H1 (cell line): ENCODE measurements at regions not wholly inside any gene's neighbourhood (a gene's known extent, or its start where the extent isn't known, plus 50 kb on each side); places are given as distances from the start of the nearest gene placed in this dataset.

ENCODE experiments used
- E2F6 ChIP-seq: IDR thresholded peaks from 2 replicates; pipeline ENCODE4 v1.6.1; 2012; ENCODE audit warnings: inconsistent platforms
- GTF2F1 ChIP-seq: IDR thresholded peaks from 2 replicates; pipeline ENCODE4 v1.6.1; 2012; ENCODE audit warnings: low read depth, low read length, improper control_type of control experiment, borderline replicate concordance
- NANOG ChIP-seq: IDR thresholded peaks from 2 replicates; pipeline ENCODE4 v1.6.1; 2011; ENCODE audit warnings: low read length, low read depth, mild to moderate bottlenecking, inconsistent platforms; ENCODE audit not compliant: insufficient read depth, poor library complexity, severe bottlenecking
- NRF1 ChIP-seq: IDR thresholded peaks from 2 replicates; pipeline ENCODE4 v1.6.1; 2011; ENCODE audit warnings: mild to moderate bottlenecking, low read depth, low read length, improper control_type of control experiment
- RXRA ChIP-seq: IDR thresholded peaks from 2 replicates; pipeline ENCODE4 v1.6.1; 2011; ENCODE audit warnings: low read depth, mild to moderate bottlenecking, low read length, moderate library complexity; ENCODE audit not compliant: insufficient read depth
- SIN3A ChIP-seq, 2 experiments: IDR thresholded peaks in 1 of 2; conservative IDR thresholded peaks in 1 of 2; 2 replicates each; pipeline ENCODE4 v1.6.1; 2011 to 2012; ENCODE audit warnings: low read length in 2 of 2, improper control_type of control experiment in 1 of 2, low read depth in 1 of 2, mild to moderate bottlenecking in 1 of 2
- SP4 ChIP-seq: IDR thresholded peaks from 2 replicates; pipeline ENCODE4 v1.6.1; 2012; ENCODE audit warnings: low read length, inconsistent platforms
- SUZ12 ChIP-seq: fragments of 200-600 bp; sonication (generic); IDR thresholded peaks from 2 replicates; pipeline ENCODE4 v1.6.1; 2012; ENCODE audit warnings: mild to moderate bottlenecking, inconsistent platforms, low read length, moderate library complexity, mixed read lengths
- TAF1 ChIP-seq: IDR thresholded peaks from 2 replicates; pipeline ENCODE4 v1.6.1; 2011; ENCODE audit warnings: mild to moderate bottlenecking, low read depth, low read length
- TF ChIP-seq, protein P1 (sequence below): fragments of 300-600 bp; sonication (generic); IDR thresholded peaks from 2 replicates; pipeline ENCODE4 v1.7.1; 2012; ENCODE audit warnings: low read length, moderate library complexity, mild to moderate bottlenecking, inconsistent platforms; ENCODE audit not compliant: insufficient replicate concordance
- TF ChIP-seq, protein P2 (sequence below): IDR thresholded peaks from 2 replicates; pipeline ENCODE4 v1.6.1; 2011; ENCODE audit warnings: low read depth, mild to moderate bottlenecking, low read length; ENCODE audit not compliant: insufficient read depth

DNA sequence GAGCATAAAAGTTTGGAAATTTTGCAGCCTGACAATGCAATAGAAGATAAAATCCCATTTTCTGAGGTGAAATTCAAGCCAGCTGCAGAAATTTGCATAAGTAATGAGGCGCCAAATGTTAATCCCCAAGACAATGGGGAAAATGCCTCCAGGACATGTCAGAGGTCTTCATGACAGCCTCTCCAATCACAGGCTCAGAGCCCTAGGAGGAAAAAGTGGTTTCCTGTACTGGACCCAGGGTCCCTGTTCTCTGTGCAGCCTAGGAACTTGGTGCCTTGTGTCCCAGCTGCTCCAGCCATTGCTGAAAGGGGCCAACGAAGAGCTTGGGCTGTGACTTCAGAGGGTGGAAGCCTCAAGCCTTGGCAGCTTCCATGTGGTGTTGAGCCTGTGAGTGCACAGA is 1218.1 kb downstream of the GALC start (continued):
- TF ChIP-seq, protein P1, sequence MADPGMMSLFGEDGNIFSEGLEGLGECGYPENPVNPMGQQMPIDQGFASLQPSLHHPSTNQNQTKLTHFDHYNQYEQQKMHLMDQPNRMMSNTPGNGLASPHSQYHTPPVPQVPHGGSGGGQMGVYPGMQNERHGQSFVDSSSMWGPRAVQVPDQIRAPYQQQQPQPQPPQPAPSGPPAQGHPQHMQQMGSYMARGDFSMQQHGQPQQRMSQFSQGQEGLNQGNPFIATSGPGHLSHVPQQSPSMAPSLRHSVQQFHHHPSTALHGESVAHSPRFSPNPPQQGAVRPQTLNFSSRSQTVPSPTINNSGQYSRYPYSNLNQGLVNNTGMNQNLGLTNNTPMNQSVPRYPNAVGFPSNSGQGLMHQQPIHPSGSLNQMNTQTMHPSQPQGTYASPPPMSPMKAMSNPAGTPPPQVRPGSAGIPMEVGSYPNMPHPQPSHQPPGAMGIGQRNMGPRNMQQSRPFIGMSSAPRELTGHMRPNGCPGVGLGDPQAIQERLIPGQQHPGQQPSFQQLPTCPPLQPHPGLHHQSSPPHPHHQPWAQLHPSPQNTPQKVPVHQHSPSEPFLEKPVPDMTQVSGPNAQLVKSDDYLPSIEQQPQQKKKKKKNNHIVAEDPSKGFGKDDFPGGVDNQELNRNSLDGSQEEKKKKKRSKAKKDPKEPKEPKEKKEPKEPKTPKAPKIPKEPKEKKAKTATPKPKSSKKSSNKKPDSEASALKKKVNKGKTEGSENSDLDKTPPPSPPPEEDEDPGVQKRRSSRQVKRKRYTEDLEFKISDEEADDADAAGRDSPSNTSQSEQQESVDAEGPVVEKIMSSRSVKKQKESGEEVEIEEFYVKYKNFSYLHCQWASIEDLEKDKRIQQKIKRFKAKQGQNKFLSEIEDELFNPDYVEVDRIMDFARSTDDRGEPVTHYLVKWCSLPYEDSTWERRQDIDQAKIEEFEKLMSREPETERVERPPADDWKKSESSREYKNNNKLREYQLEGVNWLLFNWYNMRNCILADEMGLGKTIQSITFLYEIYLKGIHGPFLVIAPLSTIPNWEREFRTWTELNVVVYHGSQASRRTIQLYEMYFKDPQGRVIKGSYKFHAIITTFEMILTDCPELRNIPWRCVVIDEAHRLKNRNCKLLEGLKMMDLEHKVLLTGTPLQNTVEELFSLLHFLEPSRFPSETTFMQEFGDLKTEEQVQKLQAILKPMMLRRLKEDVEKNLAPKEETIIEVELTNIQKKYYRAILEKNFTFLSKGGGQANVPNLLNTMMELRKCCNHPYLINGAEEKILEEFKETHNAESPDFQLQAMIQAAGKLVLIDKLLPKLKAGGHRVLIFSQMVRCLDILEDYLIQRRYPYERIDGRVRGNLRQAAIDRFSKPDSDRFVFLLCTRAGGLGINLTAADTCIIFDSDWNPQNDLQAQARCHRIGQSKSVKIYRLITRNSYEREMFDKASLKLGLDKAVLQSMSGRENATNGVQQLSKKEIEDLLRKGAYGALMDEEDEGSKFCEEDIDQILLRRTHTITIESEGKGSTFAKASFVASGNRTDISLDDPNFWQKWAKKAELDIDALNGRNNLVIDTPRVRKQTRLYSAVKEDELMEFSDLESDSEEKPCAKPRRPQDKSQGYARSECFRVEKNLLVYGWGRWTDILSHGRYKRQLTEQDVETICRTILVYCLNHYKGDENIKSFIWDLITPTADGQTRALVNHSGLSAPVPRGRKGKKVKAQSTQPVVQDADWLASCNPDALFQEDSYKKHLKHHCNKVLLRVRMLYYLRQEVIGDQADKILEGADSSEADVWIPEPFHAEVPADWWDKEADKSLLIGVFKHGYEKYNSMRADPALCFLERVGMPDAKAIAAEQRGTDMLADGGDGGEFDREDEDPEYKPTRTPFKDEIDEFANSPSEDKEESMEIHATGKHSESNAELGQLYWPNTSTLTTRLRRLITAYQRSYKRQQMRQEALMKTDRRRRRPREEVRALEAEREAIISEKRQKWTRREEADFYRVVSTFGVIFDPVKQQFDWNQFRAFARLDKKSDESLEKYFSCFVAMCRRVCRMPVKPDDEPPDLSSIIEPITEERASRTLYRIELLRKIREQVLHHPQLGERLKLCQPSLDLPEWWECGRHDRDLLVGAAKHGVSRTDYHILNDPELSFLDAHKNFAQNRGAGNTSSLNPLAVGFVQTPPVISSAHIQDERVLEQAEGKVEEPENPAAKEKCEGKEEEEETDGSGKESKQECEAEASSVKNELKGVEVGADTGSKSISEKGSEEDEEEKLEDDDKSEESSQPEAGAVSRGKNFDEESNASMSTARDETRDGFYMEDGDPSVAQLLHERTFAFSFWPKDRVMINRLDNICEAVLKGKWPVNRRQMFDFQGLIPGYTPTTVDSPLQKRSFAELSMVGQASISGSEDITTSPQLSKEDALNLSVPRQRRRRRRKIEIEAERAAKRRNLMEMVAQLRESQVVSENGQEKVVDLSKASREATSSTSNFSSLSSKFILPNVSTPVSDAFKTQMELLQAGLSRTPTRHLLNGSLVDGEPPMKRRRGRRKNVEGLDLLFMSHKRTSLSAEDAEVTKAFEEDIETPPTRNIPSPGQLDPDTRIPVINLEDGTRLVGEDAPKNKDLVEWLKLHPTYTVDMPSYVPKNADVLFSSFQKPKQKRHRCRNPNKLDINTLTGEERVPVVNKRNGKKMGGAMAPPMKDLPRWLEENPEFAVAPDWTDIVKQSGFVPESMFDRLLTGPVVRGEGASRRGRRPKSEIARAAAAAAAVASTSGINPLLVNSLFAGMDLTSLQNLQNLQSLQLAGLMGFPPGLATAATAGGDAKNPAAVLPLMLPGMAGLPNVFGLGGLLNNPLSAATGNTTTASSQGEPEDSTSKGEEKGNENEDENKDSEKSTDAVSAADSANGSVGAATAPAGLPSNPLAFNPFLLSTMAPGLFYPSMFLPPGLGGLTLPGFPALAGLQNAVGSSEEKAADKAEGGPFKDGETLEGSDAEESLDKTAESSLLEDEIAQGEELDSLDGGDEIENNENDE: no peak
- TF ChIP-seq GTF2F1 (no peak), NRF1 (no peak), E2F6 (no peak), NANOG (no peak), SUZ12 (no peak), RXRA (no peak), SIN3A (conservative IDR thresholded peaks at IDR 0.05 in 1 of 2, IDR thresholded peaks at IDR 0.05 in 1 of 2; ENCODE audit: low read depth in 1 of 2, low read length in 2 of 2) (no peak), TAF1 (no peak), SP4 (no peak)
- TF ChIP-seq, protein P2, sequence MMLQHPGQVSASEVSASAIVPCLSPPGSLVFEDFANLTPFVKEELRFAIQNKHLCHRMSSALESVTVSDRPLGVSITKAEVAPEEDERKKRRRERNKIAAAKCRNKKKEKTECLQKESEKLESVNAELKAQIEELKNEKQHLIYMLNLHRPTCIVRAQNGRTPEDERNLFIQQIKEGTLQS: no peak
